GM23248 (cell line): ENCODE measurements at regions not wholly inside any gene's neighbourhood (a gene's known extent, or its start where the extent isn't known, plus 50 kb on each side); places are given as distances from the start of the nearest gene placed in this dataset.
"Not testable (repeated sequence)": the region's sequence is repeated elsewhere in the genome, so short reads cannot be mapped to it uniquely, and the experiment has no call there.

Experiments used
- DNase-seq: peaks from one replicate; pipeline ENCODE4 v3.0.0-alpha.2; 2015
- H2AFZ ChIP-seq: fragments of 200-600 bp; sonication (generic); 2 replicates; pipeline ENCODE4 v1.6.1; 2016; ENCODE audit warnings: antibody characterized with exemption
- H3F3A ChIP-seq: fragments of 200-600 bp; sonication (generic); 2 replicates; pipeline ENCODE4 v1.6.1; 2016; ENCODE audit warnings: mild to moderate bottlenecking, antibody characterized with exemption, mixed run types; ENCODE audit not compliant: insufficient read depth
- H3K27ac ChIP-seq: fragments of 200-600 bp; sonication (generic); 2 replicates; pipeline ENCODE4 v1.5.1; 2016; ENCODE audit warnings: mild to moderate bottlenecking
- H3K27me3 ChIP-seq: fragments of 200-600 bp; sonication (generic); replicated peaks from 2 replicates; pipeline ENCODE4 v1.6.1; 2016; ENCODE audit warnings: mild to moderate bottlenecking; ENCODE audit not compliant: insufficient read depth
- H3K36me3 ChIP-seq: fragments of 200-600 bp; sonication (generic); 2 replicates; pipeline ENCODE4 v1.6.1; 2016; ENCODE audit warnings: low read depth, mild to moderate bottlenecking
- H3K4me1 ChIP-seq: fragments of 200-600 bp; sonication (generic); 2 replicates; pipeline ENCODE4 v1.6.1; 2016; ENCODE audit warnings: mild to moderate bottlenecking; ENCODE audit not compliant: insufficient read depth
- H3K4me2 ChIP-seq: fragments of 200-600 bp; sonication (generic); one replicate; pipeline ENCODE4 v1.6.1; 2016; ENCODE audit warnings: mild to moderate bottlenecking; ENCODE audit not compliant: unreplicated experiment
- H3K4me3 ChIP-seq: fragments of 200-600 bp; sonication (generic); 2 replicates; pipeline ENCODE4 v1.5.1; 2016; ENCODE audit warnings: mild to moderate bottlenecking
- H3K79me2 ChIP-seq: fragments of 200-600 bp; sonication (generic); 2 replicates; pipeline ENCODE4 v1.6.1; 2016; ENCODE audit warnings: mild to moderate bottlenecking; ENCODE audit not compliant: insufficient read depth
- H3K9ac ChIP-seq: fragments of 200-600 bp; sonication (generic); 2 replicates; pipeline ENCODE4 v1.6.1; 2016; ENCODE audit warnings: mild to moderate bottlenecking
- H3K9me2 ChIP-seq: fragments of 200-600 bp; sonication (generic); 2 replicates; pipeline ENCODE4 v1.6.1; 2016; ENCODE audit warnings: mixed run types, mild to moderate bottlenecking, moderate library complexity; ENCODE audit not compliant: insufficient read depth
- H3K9me3 ChIP-seq: fragments of 200-600 bp; sonication (generic); one replicate; pipeline ENCODE4 v1.6.1; 2017; ENCODE audit warnings: low read depth
- H4K20me1 ChIP-seq: fragments of 200-600 bp; sonication (generic); 2 replicates; pipeline ENCODE4 v1.6.0; 2016; ENCODE audit not compliant: insufficient read depth
- EZH2 ChIP-seq: fragments of 200-600 bp; sonication (generic); IDR thresholded peaks from 2 replicates; pipeline ENCODE4 v1.6.1; 2018; ENCODE audit warnings: antibody characterized with exemption, mild to moderate bottlenecking; ENCODE audit not compliant: insufficient read depth, poor library complexity, severe bottlenecking
- EZH2phosphoT487 ChIP-seq: fragments of 200-600 bp; sonication (generic); IDR thresholded peaks from 2 replicates; pipeline ENCODE4 v1.6.1; 2018; ENCODE audit warnings: antibody characterized with exemption, moderate library complexity, mild to moderate bottlenecking, low read depth; ENCODE audit not compliant: insufficient read depth
- WGBS, 2 experiments: methylation state at CpG; one replicate each; pipeline ENCODE4 v1.1.6; 2015 to 2017; ENCODE audit warnings: low lambda C conversion rate in 2 of 2, low coverage in 1 of 2; ENCODE audit errors: missing lambda C conversion rate in 2 of 2; 5-methylcytosine and 5-hydroxymethylcytosine counted together
- in situ Hi-C: fragments of 300-500 bp; cut with MboI; formaldehyde crosslinking; loops from 2 replicates; pipeline ENCODE4 v1.15.0; 2020

GRCh38 chr1:239123260-239123659, 263.1 kb upstream of the CHRM3 start:
- Histone ChIP-seq H3K27me3 (no peaks in the 10 kb centered on the region), H3K4me2 (no peak overlapping the region), H3K4me1 (no peaks in the 10 kb centered on the region), H3F3A (no peaks in the 10 kb centered on the region), H3K9me2 (no peaks in the 10 kb centered on the region), H3K36me3 (no peaks in the 10 kb centered on the region), H4K20me1 (no peaks in the 10 kb centered on the region), H3K9ac (no peak overlapping the region), H3K9me3 (no peaks in the 10 kb centered on the region), H3K27ac (no peak overlapping the region), H3K79me2 (no peaks in the 10 kb centered on the region), H2AFZ (no peak overlapping the region), H3K4me3 (no peak overlapping the region)
- DNase-seq, result no peak
- 19 to 29% methylated on average over 4 of the region's 4 CpGs for WGBS, 2 experiments
- TF ChIP-seq EZH2, result no peak
- no peak for TF ChIP-seq EZH2phosphoT487
- in situ Hi-C loops, result no loop called here

GRCh38 chr1:239112101-239112935, 274.1 kb upstream of the CHRM3 start:
- WGBS, 2 experiments, result 18 to 23% methylated on average over 5 of the region's 5 CpGs
- H3K79me2 ChIP-seq, result no peaks in the 10 kb centered on the region
- in situ Hi-C loops, result no loop called here

GRCh38 chr1:239107676-239108075, 278.7 kb upstream of the CHRM3 start:
- no peak overlapping the region for H3K27ac ChIP-seq
- 53 to 63% methylated on average over 5 to 7 of the region's 7 CpGs for WGBS, 2 experiments
- no peaks in the 10 kb centered on the region for H3K9me2 ChIP-seq
- TF ChIP-seq EZH2 (no peak), EZH2phosphoT487 (no peak)
- H3K36me3 ChIP-seq, result no peaks in the 10 kb centered on the region
- in situ Hi-C loops, result no loop called here
- H3K9ac ChIP-seq, result no peak overlapping the region
- no peaks in the 10 kb centered on the region for H3F3A ChIP-seq
- no peak overlapping the region for H3K4me3 ChIP-seq
- no peak overlapping the region for H2AFZ ChIP-seq
- H3K4me2 ChIP-seq, result no peak overlapping the region
- no peak for DNase-seq
- H4K20me1 ChIP-seq, result no peaks in the 10 kb centered on the region
- no peaks in the 10 kb centered on the region for H3K9me3 ChIP-seq
- H3K79me2 ChIP-seq, result no peaks in the 10 kb centered on the region
- no peaks in the 10 kb centered on the region for H3K4me1 ChIP-seq
- no peaks in the 10 kb centered on the region for H3K27me3 ChIP-seq

More at GRCh38 chr1:239112101-239112935, 274.1 kb upstream of the CHRM3 start:
- Histone ChIP-seq H4K20me1 (no peaks in the 10 kb centered on the region), H3K9me2 (no peaks in the 10 kb centered on the region), H2AFZ (no peak overlapping the region), H3K9me3 (no peaks in the 10 kb centered on the region), H3K36me3 (no peaks in the 10 kb centered on the region), H3K27ac (no peak overlapping the region), H3K9ac (no peak overlapping the region), H3K27me3 (no peaks in the 10 kb centered on the region), H3K4me2 (no peak overlapping the region), H3K4me3 (no peak overlapping the region), H3K4me1 (no peaks in the 10 kb centered on the region), H3F3A (no peaks in the 10 kb centered on the region)
- TF ChIP-seq EZH2 (no peak), EZH2phosphoT487 (no peak)
- DNase-seq, result no peak

GRCh38 chr1:239106689-239107088, 279.7 kb upstream of the CHRM3 start:
- H3K79me2 ChIP-seq, H3K27me3 ChIP-seq, H4K20me1 ChIP-seq, DNase-seq, H3K9me2 ChIP-seq, H3F3A ChIP-seq, H3K4me1 ChIP-seq, H3K4me2 ChIP-seq, H3K9ac ChIP-seq, in situ Hi-C loops, H3K27ac ChIP-seq, H3K9me3 ChIP-seq, H3K4me3 ChIP-seq, H3K36me3 ChIP-seq, H2AFZ ChIP-seq: not testable (repeated sequence)
- 19 to 22% methylated on average over 7 of the region's 7 CpGs for WGBS, 2 experiments
